ENCODE measurements at regions not wholly inside any gene's neighbourhood (a gene's known extent, or its start where the extent isn't known, plus 50 kb on each side); places are given as distances from the start of the nearest gene placed in this dataset.

DNA sequence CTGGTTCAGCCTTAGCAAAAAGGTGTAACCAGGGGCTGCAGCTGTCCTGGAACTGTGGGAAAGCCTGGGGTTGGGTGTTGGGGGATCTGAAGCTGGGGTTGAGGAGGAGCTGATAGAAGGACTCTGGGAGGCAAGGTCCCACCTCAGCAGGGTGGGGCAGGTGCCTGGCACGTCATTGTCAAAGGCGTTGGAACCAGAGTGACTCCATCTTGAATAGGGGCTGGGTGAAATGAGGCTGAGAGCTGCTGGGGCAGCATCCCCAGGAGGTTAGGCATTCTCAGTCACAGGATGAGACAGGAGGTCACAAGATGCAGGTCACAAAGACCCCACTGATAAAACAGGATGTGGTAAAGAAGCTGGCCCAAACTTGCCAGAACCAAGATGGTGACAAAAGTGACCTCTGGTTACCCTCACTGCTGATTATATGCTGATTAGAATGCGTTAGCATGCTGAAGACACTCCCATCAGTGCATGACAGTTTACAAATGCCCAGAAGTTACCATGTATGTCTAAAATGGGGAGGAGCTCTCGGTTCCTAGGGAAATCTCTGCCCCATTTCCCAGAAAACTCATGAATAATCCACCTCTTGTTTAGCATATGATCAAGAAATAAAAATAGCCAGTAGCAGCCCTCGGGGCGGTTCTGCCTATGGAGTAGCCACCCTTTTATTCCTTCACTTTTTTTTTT, 85.4 kb downstream of the IER5 start:
- TF ChIP-seq POLR2AphosphoS5 (IDR thresholded peaks at IDR 0.05), result no peak
- TF ChIP-seq, protein P1, sequence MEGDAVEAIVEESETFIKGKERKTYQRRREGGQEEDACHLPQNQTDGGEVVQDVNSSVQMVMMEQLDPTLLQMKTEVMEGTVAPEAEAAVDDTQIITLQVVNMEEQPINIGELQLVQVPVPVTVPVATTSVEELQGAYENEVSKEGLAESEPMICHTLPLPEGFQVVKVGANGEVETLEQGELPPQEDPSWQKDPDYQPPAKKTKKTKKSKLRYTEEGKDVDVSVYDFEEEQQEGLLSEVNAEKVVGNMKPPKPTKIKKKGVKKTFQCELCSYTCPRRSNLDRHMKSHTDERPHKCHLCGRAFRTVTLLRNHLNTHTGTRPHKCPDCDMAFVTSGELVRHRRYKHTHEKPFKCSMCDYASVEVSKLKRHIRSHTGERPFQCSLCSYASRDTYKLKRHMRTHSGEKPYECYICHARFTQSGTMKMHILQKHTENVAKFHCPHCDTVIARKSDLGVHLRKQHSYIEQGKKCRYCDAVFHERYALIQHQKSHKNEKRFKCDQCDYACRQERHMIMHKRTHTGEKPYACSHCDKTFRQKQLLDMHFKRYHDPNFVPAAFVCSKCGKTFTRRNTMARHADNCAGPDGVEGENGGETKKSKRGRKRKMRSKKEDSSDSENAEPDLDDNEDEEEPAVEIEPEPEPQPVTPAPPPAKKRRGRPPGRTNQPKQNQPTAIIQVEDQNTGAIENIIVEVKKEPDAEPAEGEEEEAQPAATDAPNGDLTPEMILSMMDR (IDR thresholded peaks at IDR 0.05), result no peak

All from gastroesophageal sphincter (tissue), 3 donors.